NCI-H748 (cell line): ENCODE measurements at regions not wholly inside any gene's neighbourhood (a gene's known extent, or its start where the extent isn't known, plus 50 kb on each side); places are given as distances from the start of the nearest gene placed in this dataset.
A peak's percentile ranks its signal among the peaks of the same experiment; 100 is the strongest.
"Not testable (repeated sequence)": the region's sequence is repeated elsewhere in the genome, so short reads cannot be mapped to it uniquely, and the experiment has no call there.

Source experiments
- DNase-seq: peaks from one replicate; lab custom pipeline; 2025; ENCODE audit not compliant: unreplicated experiment; lab: John Stamatoyannopoulos, UW

DNA sequence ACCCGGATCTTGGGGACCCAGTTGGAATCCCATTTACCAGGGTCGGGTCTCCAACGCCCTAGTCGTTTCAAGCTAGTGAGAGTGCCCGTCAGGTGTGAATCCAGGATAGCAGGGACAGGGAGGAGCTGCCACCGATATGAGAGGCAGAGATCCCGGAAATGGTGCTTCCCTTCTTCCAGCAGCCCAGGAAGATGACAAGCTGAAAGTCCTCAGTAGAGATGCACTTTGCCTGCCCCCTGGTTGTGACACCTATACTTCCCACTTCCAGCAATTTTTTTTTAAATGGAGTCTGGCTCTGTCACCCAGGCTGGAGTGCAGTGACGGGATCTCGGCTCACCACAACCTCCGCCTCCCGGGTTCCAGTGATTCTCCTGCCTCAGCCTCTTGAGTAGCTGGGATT, 503.0 kb downstream of the NTRK3 start:
- peak; percentile 53 for DNase-seq

DNA sequence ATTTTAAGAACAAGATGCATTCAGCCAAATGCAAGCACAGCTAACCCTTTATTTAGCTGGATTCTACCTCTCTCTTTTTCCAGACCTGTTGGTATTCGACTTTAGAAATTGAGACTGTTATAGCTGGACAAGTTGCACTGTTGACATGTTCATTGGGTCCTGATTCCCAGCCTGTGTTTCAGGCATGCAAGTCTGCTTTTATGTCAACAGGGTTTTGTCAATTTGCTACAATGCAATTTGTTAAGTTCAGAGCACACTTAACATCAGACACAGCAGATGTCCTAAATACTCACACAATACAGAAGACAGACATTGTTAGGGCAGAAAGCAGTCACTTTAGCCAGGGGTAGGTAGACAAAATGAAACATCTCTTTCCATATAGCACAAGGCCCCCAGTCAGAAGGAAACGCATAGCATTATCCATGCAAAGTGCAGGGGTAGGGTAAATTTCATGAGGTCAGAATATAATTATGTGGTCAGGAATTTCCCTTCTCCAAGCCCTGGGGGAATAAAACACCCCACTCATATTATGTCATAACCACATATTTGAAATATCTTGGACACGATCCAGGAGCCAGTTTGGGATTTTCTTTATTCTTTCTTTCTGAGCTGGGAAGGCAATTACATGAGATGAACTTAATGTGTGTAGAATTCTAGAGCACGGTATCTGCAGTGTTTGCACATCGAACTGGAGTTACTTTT, 504.1 kb downstream of the NTRK3 start:
- peak; percentile 48 for DNase-seq

DNA sequence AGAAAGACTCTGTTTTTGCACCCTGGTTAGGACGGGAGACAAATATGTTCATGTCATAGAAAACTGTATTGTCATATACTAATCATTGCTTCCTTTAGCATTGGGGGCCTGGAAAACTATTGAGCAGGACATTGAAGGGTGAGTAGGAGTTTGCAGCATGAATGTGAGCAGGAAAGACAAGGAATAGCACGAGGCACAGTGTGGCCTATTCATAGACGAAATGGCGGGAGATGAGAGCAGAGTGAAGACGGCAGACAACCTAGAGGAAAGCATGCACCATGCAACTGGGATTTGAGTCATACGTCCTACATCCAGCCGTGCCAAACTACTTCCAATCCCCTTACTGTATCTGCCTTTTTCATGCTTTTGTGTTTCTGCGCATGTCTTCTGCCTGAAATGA, 508.1 kb downstream of the NTRK3 start:
- no peak for DNase-seq

DNA sequence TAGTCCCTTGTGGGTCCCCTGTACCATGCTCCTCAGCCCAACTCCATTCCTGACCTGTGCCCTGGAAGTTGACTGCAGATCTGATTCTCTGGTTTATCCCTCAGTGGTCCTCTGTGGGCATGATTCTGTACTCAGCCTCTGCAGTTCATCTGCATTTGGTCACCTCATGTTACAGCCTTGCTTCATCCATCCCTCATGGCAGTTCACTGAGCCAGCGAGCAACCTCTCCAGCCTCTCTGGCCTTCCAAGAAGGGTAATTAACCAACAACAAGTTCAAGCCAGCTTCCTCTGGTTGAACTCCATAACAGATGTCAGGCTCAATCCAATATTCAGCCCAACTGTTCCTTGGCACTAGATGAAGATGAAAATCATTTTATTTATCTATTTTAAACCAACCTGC, 509.5 kb downstream of the NTRK3 start:
- peak; percentile 65 for DNase-seq

DNA sequence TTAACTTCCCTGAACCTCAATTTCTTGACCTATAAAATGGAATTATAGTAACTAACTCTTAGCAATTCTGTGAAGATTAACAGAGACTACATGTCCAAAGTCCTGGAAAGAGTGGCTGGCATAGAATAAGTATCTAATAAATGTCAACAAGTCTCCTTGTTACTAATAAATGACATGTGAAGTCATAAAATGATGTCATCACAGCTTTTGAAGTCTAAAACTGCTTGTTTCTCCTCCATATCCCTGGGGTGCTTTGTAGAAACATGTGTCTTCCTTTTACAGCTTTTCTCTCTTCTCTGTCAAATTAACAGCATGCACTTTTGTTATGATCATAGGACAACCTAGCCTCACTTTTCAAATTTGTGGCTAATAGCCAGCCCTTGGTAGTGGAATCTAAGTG, 510.2 kb downstream of the NTRK3 start:
- DNase-seq: no peak

DNA sequence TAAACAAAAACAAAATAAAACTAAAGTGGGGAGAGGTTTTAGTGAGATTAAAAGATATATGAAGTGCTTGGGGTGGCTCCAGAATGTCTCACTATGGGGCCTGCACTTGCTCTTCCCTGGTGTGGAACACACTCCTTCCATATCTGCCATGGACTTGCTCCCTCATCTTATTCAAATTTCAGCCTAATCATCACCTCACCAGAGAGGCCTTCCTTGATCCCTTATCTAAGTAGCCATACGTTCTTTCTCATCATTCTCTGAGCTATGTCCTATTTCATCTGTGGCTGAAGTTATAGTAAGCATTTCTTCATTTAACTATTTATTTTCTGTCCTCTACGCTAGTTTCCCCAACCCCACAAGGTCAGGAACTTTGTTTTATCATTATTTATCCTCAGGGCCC, 511.7 kb downstream of the NTRK3 start:
- DNase-seq: no peak

DNA sequence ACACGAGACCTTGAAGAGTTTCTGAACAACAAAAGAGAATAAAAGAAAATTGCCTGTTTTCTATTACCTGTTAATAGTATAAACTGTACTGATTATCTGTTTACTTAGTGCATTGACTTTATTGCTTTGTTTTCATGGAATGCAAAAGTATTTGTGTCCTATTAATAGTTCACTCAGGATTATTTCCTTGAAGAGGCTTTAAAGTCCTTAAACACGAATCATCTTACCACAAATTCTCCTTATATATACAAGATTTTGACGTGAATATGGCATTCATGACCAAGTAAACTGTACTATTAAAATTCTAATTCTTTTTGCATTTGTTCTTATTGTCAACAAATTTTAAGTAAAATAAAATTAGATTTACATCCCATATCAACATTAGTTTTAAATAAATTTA, 513.0 kb downstream of the NTRK3 start:
- DNase-seq: no peak

DNA sequence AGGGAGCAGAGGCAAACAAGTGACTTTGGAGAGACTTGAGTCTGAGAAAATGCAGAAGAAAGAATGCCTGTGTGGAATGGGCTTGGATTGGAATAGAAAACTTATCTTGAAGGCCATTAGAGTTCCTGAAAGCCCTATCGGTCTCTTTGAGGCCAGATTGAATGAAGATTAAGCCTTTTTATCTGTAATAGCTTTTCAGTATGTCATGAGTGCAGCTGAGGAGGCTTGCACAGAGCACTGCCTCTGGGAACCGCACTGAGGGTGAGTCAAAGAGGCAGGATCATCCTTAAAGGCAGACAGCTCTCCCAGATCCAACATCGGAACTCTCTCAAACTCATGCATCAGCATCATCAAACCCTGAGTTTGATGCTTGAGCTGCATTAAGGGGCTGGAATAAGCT, 515.2 kb downstream of the NTRK3 start:
- no peak for DNase-seq

DNA sequence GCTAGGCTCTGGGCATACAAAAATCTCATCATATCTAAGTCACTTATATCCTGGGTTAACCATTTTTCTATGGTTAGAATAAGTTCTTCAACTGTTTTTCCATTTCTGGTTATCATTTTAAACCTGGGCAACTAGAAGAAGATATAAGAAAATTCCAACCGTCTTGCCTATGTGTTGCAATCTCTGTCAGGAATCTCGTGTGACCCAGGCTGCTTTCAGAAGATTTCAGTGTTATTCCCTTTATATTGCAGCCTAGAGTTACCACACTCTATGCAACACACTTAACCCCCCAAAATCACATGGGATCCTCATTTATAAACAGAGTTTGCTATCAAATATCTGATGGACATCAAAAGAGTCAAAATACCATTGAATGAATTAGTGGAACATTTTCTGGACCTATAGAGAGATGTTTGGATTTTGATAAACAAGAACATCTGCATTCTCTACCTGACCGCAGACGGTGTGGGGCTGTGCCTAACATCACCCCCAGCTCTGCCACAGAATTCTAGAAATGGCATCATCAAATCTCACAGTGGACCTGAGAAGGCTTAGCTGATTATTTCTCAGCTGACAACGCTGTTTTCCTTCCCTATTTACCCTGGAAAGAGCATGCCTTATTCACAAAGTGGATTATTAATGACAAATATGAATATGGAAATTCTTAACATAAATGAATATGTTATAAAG, 515.7 kb downstream of the NTRK3 start:
- DNase-seq: no peak

DNA sequence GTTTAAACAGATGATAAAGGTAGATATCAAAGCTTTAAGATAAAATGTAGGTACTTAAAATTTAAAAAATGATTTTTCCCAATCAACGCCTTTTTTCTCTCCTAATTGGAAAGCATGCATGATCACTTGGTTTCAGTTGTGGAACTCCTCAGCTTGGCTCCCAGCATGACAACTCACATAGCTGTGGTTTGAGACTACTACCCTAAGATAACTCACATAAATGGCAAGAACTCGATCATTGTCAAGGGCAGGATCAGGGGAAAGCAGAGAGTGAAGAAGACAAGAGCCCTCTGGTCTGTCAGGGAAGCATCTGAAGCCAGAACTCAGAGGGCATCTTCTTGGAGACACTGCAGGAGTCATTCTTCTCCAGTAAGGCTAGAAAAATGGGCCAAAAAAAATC, 516.7 kb downstream of the NTRK3 start:
- no peak for DNase-seq

DNA sequence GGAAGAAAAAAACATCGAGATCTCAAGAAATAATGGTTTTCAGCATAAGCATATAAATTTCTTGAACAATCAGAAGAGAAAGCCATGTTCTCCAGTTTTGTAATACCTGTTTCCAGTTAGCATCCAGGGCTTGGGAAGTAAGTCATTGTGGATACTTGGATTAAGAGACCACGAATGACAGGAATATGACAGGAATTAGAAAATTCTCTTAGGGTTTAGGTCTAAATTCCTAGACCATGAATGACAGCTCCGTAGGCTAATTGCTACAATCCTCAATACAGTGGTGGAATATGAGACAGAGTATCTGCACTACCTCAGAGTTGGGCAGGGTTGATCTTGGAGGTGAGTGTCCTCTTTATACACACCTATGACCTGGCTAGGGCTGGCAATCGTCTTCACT, 517.5 kb downstream of the NTRK3 start:
- no peak for DNase-seq

DNA sequence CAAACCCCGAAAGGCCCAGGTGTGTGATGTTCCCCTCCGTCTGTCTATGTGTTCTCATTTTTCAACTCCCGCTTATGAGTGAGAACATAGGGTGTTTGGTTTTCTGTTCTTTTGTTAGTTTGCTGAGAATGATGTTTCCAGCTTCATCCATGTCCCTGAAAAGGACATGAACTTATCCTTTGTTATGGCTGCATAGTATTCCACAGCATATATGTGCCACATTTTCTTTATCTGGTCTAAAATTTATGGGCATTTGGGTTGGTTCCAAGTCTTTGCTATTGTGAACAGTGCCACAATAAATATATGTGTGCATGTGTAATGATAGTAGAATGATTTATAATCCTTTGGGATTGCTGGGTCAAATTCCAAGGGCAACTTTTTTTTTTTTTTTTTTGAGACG, 519.1 kb downstream of the NTRK3 start:
- DNase-seq: not testable (repeated sequence)

DNA sequence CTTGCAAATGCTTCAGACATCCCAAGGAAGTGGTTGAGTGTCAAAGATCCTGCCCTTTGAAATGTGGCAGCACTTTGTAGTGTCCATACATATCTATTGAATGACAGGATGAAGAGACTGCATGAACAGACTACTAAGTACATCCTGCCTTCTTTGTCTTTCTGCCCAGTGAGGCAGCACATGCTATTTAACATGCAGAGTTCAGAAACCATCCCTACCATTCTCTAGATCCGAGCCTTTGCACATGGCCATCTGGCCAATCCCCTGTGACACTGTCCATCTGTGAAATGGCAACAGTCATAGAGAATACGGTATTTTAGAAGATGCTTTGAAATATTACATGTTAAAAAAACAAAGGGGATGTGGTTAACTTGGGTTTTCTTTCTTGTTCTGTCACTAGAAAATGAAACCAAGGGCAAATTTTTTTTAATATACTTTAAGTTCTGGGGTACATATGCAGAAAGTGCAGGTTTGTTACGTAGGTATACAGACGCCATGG, 519.6 kb downstream of the NTRK3 start:
- DNase-seq: no peak

DNA sequence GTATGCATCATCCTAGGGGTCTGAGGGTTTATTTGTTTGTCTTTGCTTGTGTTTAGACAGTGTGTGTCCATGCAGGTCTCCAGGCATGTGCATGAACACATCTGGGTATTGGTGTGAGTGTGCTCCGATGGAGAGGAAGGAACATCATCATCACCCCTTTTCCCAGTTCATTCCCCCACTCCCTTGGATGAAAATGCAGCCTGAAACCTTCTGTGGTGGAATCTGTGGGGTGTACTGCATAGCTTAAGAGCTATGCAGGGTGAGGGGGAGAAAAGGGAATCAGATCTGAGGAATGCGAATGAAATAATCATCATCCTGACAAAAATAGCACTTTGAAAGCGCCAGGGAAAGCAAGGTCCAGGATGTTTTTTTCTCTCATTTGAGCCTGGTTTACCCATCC, 520.1 kb downstream of the NTRK3 start:
- no peak for DNase-seq

DNA sequence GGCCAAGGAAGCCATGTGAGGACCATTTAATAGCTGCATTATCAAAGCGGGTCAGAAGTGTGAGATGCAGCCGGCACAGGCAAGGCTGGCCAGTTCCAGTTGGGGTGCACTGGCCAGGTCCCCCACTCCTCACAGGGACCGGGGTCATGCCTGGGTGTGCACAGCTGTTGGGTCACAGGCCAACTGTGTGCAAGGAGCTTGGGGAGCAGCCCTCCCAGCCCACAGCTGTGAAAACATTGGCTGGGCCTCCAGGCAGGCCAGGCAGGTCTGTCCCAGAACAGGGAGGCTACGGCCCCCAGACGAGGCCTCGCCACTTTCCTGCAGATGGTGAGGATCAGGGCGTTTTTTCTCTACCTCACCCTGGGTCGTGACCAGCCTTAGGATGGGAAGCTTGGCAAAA, 521.0 kb downstream of the NTRK3 start:
- no peak for DNase-seq

DNA sequence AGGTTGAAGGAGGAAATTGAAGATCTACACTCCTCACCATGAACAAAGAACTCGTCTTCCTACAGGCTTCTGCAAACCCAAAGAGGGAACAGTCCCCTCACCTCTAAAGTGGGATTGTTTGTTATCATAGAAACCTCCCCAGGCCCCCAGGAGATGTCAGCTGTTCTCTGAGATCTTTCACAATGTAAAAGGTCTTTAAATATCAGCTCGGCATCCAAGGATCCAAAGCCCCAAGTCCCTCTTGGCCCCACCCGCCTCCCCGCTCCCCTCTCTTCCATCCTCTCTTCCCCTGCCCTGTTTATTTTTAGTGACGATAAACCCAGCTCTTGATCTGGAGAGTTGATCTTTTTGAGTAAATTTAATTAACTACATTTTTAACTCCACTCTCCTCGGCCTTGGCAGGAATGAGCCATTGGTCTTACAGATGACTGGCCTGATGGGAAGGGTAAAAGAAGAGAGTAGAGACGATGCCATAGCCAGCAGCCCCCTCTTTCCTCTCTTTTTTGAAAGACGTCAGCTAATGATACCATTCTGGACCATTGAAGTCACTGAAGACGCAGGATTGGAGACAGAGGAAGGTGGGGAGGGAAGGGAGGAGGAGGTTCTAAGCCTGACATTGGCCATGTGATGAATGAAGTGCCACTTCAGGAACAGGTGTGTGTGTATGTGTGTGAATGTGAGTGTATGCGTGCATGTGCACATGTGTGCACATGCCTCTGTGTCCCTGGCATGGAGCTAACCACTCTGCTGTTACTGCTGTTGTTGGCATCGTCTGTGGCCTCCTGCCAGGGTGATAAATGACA, 521.8 kb downstream of the NTRK3 start:
- DNase-seq: no peak

DNA sequence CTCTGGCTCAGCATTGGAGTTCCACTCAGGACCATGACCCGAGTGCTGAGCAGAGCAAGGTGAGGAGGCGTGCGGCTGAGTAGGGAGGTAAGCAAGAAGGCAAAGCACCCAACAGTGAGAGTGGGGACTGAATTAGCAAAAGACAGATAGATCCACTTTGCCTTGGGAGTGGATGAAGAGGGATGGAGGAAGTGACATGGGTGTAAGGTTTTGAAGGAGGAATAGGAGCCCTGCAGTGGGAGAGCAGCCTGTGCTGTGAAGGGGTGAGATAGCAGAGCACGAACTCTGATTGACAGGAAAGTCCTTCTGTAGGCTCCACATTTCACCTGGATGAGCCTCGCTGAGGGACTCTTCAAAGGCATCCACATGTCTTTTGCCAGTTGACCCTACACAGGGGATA, 522.6 kb downstream of the NTRK3 start:
- DNase-seq: no peak

DNA sequence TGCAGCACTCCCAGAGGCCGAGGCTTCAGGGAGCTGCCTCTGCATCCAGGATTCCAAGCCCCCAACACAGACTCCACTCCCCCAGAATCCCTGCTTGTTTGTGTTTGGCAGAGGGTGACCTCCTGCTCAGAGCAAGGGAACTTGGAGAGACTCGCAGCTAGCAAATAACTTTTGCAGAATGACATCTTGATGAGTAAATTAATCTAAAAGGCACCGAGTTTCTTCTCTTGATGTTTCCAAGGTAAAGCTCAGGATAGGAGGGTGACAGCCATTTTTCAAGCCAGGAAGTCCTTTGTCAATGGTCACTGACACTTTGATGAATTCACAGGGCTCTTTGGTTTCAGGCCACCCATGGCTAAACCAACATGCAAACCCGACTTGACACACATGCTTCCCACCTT, 523.0 kb downstream of the NTRK3 start:
- DNase-seq: no peak

DNA sequence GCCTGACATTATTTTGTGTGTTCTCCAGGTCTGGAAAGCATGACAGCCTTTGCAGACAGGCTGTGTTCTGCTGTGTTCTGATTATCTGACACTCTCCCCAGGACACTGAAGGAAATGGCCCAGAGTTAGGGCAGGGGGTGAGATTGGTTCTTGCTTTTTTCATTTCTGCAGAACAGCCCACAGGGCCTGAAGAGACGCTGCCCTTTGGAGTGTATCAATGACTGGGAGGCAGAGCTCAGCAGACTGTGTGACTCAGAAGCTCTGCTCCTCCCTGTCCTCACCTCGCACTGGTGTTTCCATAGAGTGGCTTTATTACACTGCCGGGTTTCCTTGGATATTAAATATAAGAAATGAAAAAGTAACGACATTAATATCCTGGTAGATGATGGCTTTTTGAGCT, 523.6 kb downstream of the NTRK3 start:
- no peak for DNase-seq

DNA sequence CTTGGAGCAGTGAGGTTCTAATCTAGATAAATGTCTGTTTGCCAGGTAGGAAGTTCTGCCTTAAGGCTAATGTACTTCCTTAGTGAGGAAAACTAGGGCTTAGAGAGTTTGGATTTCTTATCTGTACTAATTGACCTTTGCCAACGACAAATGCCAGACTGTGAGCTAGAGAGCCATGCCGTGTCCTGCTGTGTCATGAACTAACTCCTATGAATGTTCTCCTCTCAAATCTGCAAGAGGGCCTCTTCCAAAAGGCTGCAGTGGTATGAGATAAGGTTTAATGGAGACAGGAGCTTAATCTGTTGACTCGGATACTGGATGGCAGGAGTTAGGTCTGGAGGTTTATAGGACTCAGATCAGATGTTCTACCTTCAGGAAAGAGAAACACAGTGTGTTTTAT, 524.9 kb downstream of the NTRK3 start:
- DNase-seq: no peak

DNA sequence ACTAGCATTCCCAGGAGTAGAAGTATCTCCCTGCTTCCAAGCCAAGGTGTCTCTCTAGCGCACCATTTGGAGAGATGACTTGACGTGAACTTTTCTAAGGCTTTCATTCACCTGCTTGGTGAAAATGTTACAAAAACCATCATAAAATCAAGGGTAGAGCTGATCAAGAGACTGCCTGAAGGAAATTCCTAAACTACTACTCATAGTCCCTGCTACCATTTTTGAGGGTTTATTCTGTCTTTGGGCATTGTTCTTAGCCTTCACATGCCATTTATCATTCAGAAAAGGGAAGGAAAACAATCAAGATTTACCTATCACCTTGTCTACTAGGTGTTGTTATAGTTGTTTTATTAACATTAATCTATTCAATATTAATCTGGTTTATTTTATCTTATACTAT, 525.8 kb downstream of the NTRK3 start:
- no peak for DNase-seq

DNA sequence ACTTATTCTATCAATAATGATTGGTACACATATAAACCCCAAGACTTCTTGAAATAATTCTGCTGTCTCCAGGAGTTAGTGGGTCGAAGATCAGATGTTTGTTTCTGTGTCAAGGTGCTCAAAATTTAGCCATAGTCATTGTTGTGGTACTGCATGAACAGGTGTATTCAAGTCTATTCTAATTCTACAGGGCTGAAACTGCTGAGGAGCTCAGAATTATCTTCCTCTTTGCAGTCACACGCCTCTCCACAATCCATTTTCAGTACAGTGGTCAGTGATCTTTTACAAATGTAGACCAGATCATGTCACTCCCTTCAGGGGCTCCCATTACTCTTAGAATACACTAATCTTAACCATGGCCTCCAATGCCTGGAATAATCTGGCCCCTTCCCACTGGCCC, 527.5 kb downstream of the NTRK3 start:
- DNase-seq: no peak
